ENCODE measurements at regions not wholly inside any gene's neighbourhood (a gene's known extent, or its start where the extent isn't known, plus 50 kb on each side); places are given as distances from the start of the nearest gene placed in this dataset.

DNA sequence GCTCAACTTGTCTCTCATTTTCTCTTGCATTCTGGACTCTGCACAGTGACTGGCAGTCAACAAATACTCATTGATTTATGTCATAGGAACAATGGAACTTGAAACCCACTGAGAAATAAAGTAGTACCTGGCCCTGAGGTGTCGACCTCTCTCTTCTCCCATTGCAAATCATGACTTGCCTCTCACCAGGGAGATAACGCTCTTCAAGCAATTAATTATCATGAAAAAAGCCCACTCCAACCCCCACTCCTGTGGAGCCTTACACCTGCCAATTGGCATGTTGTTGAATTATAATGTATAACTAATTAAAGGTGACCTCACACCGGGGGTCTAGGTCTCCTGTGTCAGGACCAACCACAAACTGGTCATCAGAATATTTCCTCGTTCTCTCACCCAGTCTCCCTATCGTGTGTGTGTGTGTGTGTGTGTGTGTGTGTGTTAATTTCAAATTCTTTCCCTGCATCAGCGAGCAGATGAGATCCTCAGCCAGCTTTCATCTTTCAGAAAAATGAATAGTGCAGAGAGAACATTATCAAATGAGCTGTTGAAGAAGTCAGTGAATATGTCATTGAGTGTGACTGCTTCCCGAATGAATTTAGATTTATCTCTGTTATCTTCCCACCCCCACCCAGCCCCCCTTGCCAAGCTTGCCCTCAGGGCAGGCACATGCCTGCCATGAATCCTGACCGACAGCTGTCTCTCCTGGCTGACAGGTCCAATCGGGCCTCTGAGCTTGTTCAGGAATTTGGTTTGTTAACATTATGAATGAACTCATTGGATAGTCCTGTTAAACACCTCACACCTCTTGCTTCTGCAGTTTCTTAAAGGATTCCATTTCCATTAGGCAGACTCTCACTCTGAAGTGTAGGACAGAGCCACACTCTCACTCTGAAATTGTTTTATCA is 357.4 kb downstream of the INSC start:
- H3K9me3 Mint-ChIP-seq = no peaks in the 10 kb centered on the region
- TF ChIP-seq, protein P1, sequence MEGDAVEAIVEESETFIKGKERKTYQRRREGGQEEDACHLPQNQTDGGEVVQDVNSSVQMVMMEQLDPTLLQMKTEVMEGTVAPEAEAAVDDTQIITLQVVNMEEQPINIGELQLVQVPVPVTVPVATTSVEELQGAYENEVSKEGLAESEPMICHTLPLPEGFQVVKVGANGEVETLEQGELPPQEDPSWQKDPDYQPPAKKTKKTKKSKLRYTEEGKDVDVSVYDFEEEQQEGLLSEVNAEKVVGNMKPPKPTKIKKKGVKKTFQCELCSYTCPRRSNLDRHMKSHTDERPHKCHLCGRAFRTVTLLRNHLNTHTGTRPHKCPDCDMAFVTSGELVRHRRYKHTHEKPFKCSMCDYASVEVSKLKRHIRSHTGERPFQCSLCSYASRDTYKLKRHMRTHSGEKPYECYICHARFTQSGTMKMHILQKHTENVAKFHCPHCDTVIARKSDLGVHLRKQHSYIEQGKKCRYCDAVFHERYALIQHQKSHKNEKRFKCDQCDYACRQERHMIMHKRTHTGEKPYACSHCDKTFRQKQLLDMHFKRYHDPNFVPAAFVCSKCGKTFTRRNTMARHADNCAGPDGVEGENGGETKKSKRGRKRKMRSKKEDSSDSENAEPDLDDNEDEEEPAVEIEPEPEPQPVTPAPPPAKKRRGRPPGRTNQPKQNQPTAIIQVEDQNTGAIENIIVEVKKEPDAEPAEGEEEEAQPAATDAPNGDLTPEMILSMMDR (IDR thresholded peaks at IDR 0.05; ENCODE audit: unreplicated experiment) = no peak
- peaks cover 6% of the 10 kb centered on the region for H3K4me1 Mint-ChIP-seq
- H3K27me3 Mint-ChIP-seq (ENCODE audit: low read depth) = peaks cover 26% of the 10 kb centered on the region
- H3K4me3 Mint-ChIP-seq = no peak overlapping the region
- no peak for DNase-seq (ENCODE audit: low spot score in 2 of 2, unreplicated experiment in 2 of 2)
- no peak overlapping the region for H3K27ac Mint-ChIP-seq
- H3K36me3 Mint-ChIP-seq = no peaks in the 10 kb centered on the region

GRCh38 chr11:15473954-15474837 is 359.5 kb downstream of the INSC start:
- DNase-seq (ENCODE audit: low spot score in 2 of 2, unreplicated experiment in 2 of 2) = no peak
- peaks cover 6% of the 10 kb centered on the region for H3K4me1 Mint-ChIP-seq
- H3K27me3 Mint-ChIP-seq (ENCODE audit: low read depth) = peaks cover 29% of the 10 kb centered on the region
- TF ChIP-seq, protein P1 (IDR thresholded peaks at IDR 0.05; ENCODE audit: unreplicated experiment) = no peak
- H3K27ac Mint-ChIP-seq = no peak overlapping the region
- no peaks in the 10 kb centered on the region for H3K36me3 Mint-ChIP-seq
- no peaks in the 10 kb centered on the region for H3K9me3 Mint-ChIP-seq
- H3K4me3 Mint-ChIP-seq = no peak overlapping the region

DNA sequence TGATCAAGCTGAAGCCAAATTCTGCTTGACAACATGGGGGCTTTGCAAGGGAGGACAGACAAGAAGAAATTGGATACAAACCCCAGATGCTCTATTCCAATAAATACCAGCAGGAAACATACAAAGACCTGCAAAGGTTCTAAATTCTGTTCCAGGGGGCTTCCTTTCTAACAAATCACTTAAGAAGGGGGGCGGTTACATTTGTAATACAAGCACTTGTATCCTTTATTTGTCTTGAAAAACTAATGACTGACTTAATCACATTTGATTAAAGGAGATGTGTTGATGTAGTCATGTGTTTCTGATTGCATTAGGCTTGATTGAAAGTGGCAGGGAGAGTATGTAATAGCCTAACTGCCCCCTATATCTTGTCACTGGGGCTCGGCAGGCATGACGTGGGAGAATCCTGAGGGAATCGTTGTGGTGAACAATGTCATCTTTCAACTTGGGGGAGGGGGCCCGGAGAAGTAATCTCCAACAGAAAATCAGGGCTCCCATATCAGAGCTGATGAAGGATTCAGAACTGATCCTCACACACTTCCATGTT is 361.7 kb downstream of the INSC start:
- Mint-ChIP-seq H3K4me1 (peaks cover 6% of the 10 kb centered on the region), H3K27me3 (ENCODE audit: low read depth) (peaks cover 37% of the 10 kb centered on the region), H3K36me3 (no peaks in the 10 kb centered on the region), H3K9me3 (no peaks in the 10 kb centered on the region), H3K4me3 (no peak overlapping the region), H3K27ac (no peak overlapping the region)
- DNase-seq (ENCODE audit: low spot score in 2 of 2, unreplicated experiment in 2 of 2) = no peak
- TF ChIP-seq, protein P1 (IDR thresholded peaks at IDR 0.05; ENCODE audit: unreplicated experiment) = no peak

DNA sequence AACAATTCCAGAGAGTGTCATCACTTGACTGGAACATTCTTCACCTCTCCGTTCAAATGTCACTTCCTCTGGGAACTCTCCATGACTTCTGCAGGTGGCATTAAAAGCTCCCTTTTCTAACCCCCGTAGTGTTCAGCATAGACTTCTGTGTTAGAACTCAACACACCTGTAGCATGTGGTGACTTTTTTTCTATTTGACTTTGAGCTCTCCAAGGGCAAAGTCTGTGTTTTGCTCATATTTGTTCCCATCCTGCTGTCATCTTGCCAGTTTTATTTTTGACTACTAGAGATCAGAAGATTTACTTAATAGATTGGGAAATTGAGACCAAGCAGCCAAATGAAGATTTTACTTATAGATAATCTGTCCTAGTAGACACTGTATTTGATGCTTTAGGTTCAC is 367.1 kb downstream of the INSC start:
- no peak overlapping the region for H3K4me3 Mint-ChIP-seq
- H3K27me3 Mint-ChIP-seq (ENCODE audit: low read depth) = peaks cover 21% of the 10 kb centered on the region
- no peaks in the 10 kb centered on the region for H3K9me3 Mint-ChIP-seq
- no peaks in the 10 kb centered on the region for H3K4me1 Mint-ChIP-seq
- DNase-seq (ENCODE audit: low spot score in 2 of 2, unreplicated experiment in 2 of 2) = no peak
- no peak overlapping the region for H3K27ac Mint-ChIP-seq
- H3K36me3 Mint-ChIP-seq = no peaks in the 10 kb centered on the region
- TF ChIP-seq, protein P1 (IDR thresholded peaks at IDR 0.05; ENCODE audit: unreplicated experiment) = no peak

DNA sequence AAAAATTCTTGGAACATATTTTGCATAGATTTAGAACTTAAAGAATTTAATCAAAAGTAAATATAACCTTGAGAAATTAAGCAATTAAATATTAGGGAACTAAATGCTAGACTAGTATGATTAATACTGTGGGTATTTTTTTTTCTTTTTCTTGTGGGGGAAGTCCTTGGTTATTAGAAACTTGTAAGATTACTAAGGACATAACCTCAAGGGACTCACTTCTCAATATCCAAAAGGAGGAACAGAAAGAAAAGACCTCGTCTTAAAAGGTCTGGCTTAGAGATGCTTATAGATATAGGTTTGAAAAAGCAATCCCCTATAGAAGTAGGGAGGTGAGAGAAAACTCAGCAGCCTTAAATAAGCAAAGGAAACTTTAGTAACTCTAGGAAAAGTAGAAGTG is 368.5 kb downstream of the INSC start:
- TF ChIP-seq, protein P1 (IDR thresholded peaks at IDR 0.05; ENCODE audit: unreplicated experiment) = no peak
- Mint-ChIP-seq H3K27ac (no peak overlapping the region), H3K9me3 (no peaks in the 10 kb centered on the region), H3K4me1 (no peaks in the 10 kb centered on the region), H3K36me3 (no peaks in the 10 kb centered on the region), H3K27me3 (ENCODE audit: low read depth) (peaks cover 17% of the 10 kb centered on the region), H3K4me3 (no peak overlapping the region)
- DNase-seq (ENCODE audit: low spot score in 2 of 2, unreplicated experiment in 2 of 2) = no peak
